ENCODE measurements at regions not wholly inside any gene's neighbourhood (a gene's known extent, or its start where the extent isn't known, plus 50 kb on each side); places are given as distances from the start of the nearest gene placed in this dataset.
A peak's percentile ranks its signal among the peaks of the same experiment; 100 is the strongest.

DNA sequence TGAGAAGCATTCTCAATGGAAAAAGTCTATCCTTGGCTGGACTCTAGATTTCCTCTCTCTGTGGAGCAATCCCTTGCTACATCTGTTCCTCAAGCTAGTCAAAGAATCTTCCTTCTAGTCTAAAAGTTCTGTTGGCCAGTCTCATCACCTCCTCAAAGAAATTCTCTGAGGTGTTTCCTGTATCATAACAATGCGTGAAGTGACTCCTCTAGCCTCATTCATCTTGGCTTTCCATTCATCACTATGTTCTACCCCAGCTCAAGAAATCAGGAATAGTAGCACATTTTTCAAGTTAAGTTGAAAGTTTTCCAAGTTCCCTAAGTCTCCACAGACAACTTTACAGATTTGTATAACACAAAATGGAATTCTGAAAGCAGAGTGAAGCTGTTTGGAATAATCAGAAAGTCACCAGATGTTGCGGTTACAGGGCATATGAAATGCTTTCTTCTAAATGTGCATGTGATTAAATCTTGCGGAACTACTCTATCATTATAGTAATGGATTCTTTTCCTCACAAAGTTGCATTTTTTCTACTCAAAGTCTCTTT lies 176.6 kb upstream of the FREM1 start:
- no peak overlapping the region for H3K4me3 ChIP-seq (ENCODE audit: low read length)

DNA sequence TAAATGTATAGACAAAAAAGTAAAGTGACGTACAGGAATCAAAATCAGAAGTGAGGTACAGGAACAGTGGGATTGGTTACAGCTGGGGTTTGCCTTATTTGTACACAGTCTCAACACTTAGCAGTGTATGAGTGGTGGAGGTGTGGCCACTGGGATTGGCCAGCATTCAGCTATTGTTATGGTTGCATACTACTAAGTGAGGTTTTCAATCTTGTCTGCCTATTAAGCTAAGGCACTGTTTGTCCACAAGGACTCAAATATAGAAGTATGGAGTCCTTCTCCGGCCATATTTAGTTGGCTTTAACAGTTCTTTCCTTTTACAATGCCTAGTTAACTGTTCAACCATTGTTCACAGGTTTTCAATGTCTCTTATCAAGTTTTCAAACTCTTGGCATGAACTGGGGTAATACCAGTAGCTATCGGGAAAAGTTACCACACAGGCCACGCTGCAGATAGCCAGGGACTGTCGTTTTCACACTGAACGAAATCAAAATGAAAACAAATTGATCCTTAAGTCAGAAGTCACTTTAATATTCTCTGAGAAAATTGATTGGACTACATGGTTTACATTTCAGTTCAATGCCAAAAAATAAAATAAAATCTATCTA lies 176.0 kb upstream of the FREM1 start:
- H3K4me3 ChIP-seq (ENCODE audit: low read length) = no peak overlapping the region
- peak; percentile 15 for DNase-seq (ENCODE audit: low read depth)
- TF ChIP-seq, protein P1, sequence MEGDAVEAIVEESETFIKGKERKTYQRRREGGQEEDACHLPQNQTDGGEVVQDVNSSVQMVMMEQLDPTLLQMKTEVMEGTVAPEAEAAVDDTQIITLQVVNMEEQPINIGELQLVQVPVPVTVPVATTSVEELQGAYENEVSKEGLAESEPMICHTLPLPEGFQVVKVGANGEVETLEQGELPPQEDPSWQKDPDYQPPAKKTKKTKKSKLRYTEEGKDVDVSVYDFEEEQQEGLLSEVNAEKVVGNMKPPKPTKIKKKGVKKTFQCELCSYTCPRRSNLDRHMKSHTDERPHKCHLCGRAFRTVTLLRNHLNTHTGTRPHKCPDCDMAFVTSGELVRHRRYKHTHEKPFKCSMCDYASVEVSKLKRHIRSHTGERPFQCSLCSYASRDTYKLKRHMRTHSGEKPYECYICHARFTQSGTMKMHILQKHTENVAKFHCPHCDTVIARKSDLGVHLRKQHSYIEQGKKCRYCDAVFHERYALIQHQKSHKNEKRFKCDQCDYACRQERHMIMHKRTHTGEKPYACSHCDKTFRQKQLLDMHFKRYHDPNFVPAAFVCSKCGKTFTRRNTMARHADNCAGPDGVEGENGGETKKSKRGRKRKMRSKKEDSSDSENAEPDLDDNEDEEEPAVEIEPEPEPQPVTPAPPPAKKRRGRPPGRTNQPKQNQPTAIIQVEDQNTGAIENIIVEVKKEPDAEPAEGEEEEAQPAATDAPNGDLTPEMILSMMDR (IDR thresholded peaks at IDR 0.05; ENCODE audit: insufficient read depth, low read depth, low read length, missing control alignments) = no peak

More for the DNA sequence above, 176.6 kb upstream of the FREM1 start:
- TF ChIP-seq, protein P1 (IDR thresholded peaks at IDR 0.05; ENCODE audit: insufficient read depth, low read depth, low read length, missing control alignments) = no peak
- DNase-seq (ENCODE audit: low read depth) = no peak

DNA sequence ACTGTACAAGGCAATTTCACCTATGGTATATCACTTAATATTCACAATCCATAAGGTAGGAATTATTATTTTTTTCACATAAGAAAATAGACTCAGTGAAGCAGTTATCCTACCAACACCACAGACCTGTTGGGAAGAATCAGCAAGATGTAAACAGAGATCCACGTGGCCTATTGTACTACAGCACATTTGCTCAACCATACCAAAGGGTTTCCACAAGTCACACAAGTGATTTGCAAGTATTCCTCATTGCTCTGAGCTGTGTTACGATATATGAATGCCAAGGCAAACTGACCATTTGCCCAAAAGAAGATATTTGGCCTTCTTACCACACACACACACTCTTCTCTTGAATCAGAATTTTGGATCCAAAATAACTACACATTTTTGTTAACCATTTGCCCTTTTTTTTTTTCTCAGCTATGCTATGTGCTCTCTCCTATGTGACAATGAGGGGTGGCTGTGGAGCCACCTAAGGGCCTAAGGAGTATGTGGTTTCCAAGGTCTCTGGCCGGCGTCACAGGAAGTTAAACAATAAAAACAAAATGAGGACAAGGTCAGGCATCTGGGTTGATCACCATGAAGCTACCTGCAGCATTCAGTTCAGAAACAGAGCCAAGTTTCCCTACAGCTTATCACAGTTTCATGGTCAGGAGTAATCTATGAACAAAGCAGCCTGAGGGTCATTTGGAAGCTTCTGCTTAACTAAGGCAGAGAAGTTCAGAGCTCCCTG lies 171.0 kb upstream of the FREM1 start:
- DNase-seq (ENCODE audit: low read depth) = no peak
- H3K4me3 ChIP-seq (ENCODE audit: low read length) = no peak overlapping the region
- TF ChIP-seq, protein P1 (IDR thresholded peaks at IDR 0.05; ENCODE audit: insufficient read depth, low read depth, low read length, missing control alignments) = no peak

DNA sequence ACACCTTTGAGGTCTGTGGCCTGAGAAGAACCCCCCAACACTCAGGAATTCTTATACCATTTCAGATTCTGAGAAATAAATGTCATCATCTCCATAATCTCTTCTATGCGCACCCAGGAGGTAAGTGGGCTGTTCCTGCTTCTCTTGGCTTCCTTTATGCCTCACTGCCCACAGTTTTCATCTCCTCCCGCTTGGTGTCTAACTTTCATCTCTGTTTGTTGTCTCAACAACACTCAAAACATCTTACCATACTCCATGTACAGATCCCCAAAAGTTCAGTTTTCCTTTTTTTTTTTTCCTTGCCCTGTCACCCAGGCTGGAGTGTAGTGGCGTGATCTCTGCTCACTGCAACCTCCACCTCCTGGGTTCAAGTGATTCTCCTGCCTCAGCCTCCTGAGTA lies 170.2 kb upstream of the FREM1 start:
- no peak for DNase-seq (ENCODE audit: low read depth)
- TF ChIP-seq, protein P1 (IDR thresholded peaks at IDR 0.05; ENCODE audit: insufficient read depth, low read depth, low read length, missing control alignments) = no peak
- H3K4me3 ChIP-seq (ENCODE audit: low read length) = no peak overlapping the region

DNA sequence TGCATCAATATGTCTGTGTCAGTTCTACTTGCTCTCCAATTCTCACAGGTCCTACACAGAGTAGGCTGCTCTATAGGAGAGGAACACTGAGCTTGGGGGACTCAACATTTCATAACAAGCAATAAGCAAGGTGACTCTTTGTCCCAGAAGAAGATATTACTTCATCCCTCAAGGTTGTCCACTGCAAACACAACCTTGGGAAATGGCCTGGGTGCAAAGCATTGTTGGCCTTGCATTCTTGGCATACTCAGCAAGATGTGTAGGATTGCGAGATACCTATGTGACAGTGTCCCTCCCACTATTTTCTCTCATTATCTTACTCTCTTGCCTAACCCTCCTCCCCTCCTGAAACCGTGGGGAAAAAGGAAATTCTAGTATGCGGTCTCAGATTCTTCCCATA lies 169.8 kb upstream of the FREM1 start:
- TF ChIP-seq, protein P1 (IDR thresholded peaks at IDR 0.05; ENCODE audit: insufficient read depth, low read depth, low read length, missing control alignments) = no peak
- no peak overlapping the region for H3K4me3 ChIP-seq (ENCODE audit: low read length)
- DNase-seq (ENCODE audit: low read depth) = no peak

DNA sequence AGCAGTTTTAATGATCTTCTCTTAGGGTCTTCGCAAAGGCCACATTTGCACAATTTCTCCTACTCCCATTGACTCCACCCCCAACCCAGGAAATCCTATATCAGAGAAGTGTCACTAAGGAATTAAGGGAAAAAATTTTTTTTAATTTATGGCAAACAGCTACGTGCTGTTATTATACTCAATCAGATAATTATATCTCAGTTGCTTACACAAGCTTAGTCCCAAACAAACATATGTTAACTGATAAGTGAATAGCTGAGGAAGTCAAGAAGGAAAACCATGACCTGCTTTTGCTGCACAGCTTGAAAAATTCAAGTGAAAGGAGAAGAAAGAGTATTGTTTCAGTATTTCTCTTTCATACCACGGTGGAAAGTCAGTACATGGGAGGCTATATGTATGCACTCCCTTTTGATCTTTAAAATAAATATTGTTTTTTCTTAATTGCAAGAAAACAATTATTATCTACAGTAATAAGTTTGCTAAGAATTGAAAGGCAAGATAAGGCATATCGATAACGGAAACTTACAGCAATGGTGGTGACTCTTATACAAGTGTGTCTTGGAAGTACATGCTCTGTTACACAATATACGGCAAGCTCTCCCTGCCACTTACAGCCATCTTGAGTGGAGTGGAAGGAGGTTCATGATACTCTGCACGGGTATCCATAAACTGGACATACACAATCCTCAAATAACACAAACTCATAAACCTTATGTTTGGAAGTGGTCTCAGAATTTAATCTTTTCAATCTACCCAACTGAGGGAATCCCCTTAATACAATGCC lies 167.9 kb upstream of the FREM1 start:
- TF ChIP-seq, protein P1 (IDR thresholded peaks at IDR 0.05; ENCODE audit: insufficient read depth, low read depth, low read length, missing control alignments) = no peak
- no peak overlapping the region for H3K4me3 ChIP-seq (ENCODE audit: low read length)
- DNase-seq (ENCODE audit: low read depth) = no peak
